ENCODE measurements at regions not wholly inside any gene's neighbourhood (a gene's known extent, or its start where the extent isn't known, plus 50 kb on each side); places are given as distances from the start of the nearest gene placed in this dataset.

DNA sequence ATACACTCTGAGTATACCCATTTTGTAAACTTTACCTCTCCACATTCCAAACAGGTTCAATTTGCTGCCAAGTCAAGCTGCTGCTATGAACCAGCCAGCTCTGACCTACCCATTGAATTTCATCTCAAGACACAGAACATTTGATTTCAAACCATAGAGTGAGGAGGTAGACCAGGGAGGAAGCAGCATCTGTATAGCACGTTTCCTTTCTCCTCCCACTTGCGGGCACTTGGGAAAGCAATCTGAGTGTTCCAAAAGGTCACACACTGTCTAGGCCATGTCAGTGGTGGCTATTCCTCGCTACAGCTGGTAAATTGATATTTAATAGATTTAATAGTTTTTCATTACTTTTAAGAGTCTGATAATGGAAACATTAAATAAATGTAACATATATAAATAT is 147.8 kb upstream of the EEPD1 start:
- TF ChIP-seq, protein P1, sequence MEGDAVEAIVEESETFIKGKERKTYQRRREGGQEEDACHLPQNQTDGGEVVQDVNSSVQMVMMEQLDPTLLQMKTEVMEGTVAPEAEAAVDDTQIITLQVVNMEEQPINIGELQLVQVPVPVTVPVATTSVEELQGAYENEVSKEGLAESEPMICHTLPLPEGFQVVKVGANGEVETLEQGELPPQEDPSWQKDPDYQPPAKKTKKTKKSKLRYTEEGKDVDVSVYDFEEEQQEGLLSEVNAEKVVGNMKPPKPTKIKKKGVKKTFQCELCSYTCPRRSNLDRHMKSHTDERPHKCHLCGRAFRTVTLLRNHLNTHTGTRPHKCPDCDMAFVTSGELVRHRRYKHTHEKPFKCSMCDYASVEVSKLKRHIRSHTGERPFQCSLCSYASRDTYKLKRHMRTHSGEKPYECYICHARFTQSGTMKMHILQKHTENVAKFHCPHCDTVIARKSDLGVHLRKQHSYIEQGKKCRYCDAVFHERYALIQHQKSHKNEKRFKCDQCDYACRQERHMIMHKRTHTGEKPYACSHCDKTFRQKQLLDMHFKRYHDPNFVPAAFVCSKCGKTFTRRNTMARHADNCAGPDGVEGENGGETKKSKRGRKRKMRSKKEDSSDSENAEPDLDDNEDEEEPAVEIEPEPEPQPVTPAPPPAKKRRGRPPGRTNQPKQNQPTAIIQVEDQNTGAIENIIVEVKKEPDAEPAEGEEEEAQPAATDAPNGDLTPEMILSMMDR (IDR thresholded peaks at IDR 0.05) = no peak
- no peak for TF ChIP-seq POLR2A (IDR thresholded peaks at IDR 0.05)
